CD14-positive monocyte (primary cell): ENCODE measurements at regions not wholly inside any gene's neighbourhood (a gene's known extent, or its start where the extent isn't known, plus 50 kb on each side); places are given as distances from the start of the nearest gene placed in this dataset.

Source experiments
- DNase-seq, 3 donors: peaks; one replicate each; pipeline ENCODE4 v3.0.0-alpha.2; 2011 to 2022
- H2AFZ ChIP-seq: 2 replicates; pipeline ENCODE4 v1.6.0; 2012; ENCODE audit warnings: mild to moderate bottlenecking, low read depth, low read length, inconsistent platforms; ENCODE audit not compliant: insufficient read depth, poor library complexity, severe bottlenecking
- H3K27ac ChIP-seq, 2 donors: 1 replicate in 1 of 2; 2 replicates in 1 of 2; pipeline ENCODE4 v1.5.1; 2012 to 2013; ENCODE audit warnings: low read length in 2 of 2, control low read depth in 1 of 2, inconsistent platforms in 1 of 2, low read depth in 1 of 2, mild to moderate bottlenecking in 1 of 2
- H3K27me3 ChIP-seq, 2 donors: one replicate each; pipeline versions ENCODE4 v1.6.0 to v1.6.1; 2011 to 2013; ENCODE audit warnings: low read length in 2 of 2; ENCODE audit not compliant: control insufficient read depth in 2 of 2, insufficient read depth in 2 of 2
- H3K36me3 ChIP-seq, 2 donors: replicated peaks in 1 of 2; 1 replicate in 1 of 2; 2 replicates in 1 of 2; pipeline versions ENCODE4 v1.5.1 to v1.6.1; 2012 to 2013; ENCODE audit warnings: low read length in 2 of 2, control low read depth in 1 of 2, inconsistent platforms in 1 of 2, mild to moderate bottlenecking in 1 of 2; ENCODE audit not compliant: insufficient read depth in 2 of 2, control insufficient read depth in 1 of 2
- H3K4me1 ChIP-seq, 2 donors: 1 replicate in 1 of 2; 2 replicates in 1 of 2; pipeline versions ENCODE4 v1.5.1 to v1.6.1; 2012 to 2013; ENCODE audit warnings: low read length in 2 of 2, control low read depth in 1 of 2, inconsistent platforms in 1 of 2, mild to moderate bottlenecking in 1 of 2, moderate library complexity in 1 of 2; ENCODE audit not compliant: insufficient read depth in 2 of 2, control insufficient read depth in 1 of 2
- H3K4me2 ChIP-seq: replicated peaks from 2 replicates; pipeline ENCODE3; 2012; ENCODE audit warnings: low read length, moderate library complexity, mild to moderate bottlenecking; ENCODE audit not compliant: poor library complexity, severe bottlenecking; ENCODE audit errors: extremely low read depth
- H3K4me3 ChIP-seq, 3 experiments: fragments of 200-600 bp in 1 of 3; sonication (generic) in 1 of 3; replicated peaks in 1 of 3; 1 replicate in 2 of 3; 2 replicates in 1 of 3; pipeline ENCODE4 v1.5.1; 2011 to 2013; ENCODE audit warnings: low read length in 3 of 3, mild to moderate bottlenecking in 3 of 3, control low read depth in 2 of 3, low read depth in 2 of 3, inconsistent platforms in 1 of 3, moderate library complexity in 1 of 3
- H3K79me2 ChIP-seq: 2 replicates; pipeline ENCODE4 v1.6.0; 2012; ENCODE audit warnings: mild to moderate bottlenecking, control low read depth, inconsistent platforms, low read length, moderate library complexity; ENCODE audit not compliant: insufficient read depth
- H3K9ac ChIP-seq: 2 replicates; pipeline ENCODE4 v1.6.0; 2017; ENCODE audit warnings: low read length, mild to moderate bottlenecking; ENCODE audit not compliant: insufficient read depth, poor library complexity, severe bottlenecking
- H3K9me3 ChIP-seq, 2 donors: replicated peaks in 1 of 2; 1 replicate in 1 of 2; 2 replicates in 1 of 2; pipeline versions ENCODE4 v1.5.1 to v1.6.1; 2012 to 2013; ENCODE audit warnings: low read length in 2 of 2, control low read depth in 1 of 2; ENCODE audit not compliant: control insufficient read depth in 1 of 2, insufficient read depth in 1 of 2
- H4K20me1 ChIP-seq: 2 replicates; pipeline ENCODE4 v1.6.0; 2012; ENCODE audit warnings: mild to moderate bottlenecking, low read length, control low read depth, moderate library complexity; ENCODE audit not compliant: insufficient read depth
- H3K27ac Mint-ChIP-seq, 7 donors: one replicate each; pipeline ENCODE4 v1.8.0; 2020; ENCODE audit warnings: mild to moderate bottlenecking in 7 of 7, mixed read lengths in 7 of 7, moderate library complexity in 6 of 7, inconsistent platforms in 2 of 7
- H3K27me3 Mint-ChIP-seq, 3 donors: one replicate each; pipeline ENCODE4 v1.8.0; 2021 to 2022; ENCODE audit warnings: low read depth in 3 of 3, mild to moderate bottlenecking in 3 of 3, mixed read lengths in 3 of 3, moderate library complexity in 3 of 3, inconsistent platforms in 1 of 3
- H3K36me3 Mint-ChIP-seq, 2 donors: one replicate each; pipeline ENCODE4 v1.8.0; 2020; ENCODE audit warnings: mixed read lengths in 2 of 2, inconsistent platforms in 1 of 2, mild to moderate bottlenecking in 1 of 2
- H3K4me1 Mint-ChIP-seq: one replicate; pipeline ENCODE4 v1.8.0; 2020; ENCODE audit warnings: mild to moderate bottlenecking, mixed read lengths
- H3K4me3 Mint-ChIP-seq, 2 donors: one replicate each; pipeline ENCODE4 v1.8.0; 2020; ENCODE audit warnings: mild to moderate bottlenecking in 2 of 2, mixed read lengths in 2 of 2, moderate library complexity in 1 of 2
- H3K9me3 Mint-ChIP-seq, 7 donors: one replicate each; pipeline ENCODE4 v1.8.0; 2020 to 2022; ENCODE audit warnings: mixed read lengths in 7 of 7, mild to moderate bottlenecking in 6 of 7, moderate library complexity in 6 of 7, inconsistent platforms in 2 of 7
- CTCF ChIP-seq: fragments of 200-600 bp; IDR thresholded peaks from one replicate; pipeline ENCODE4 v1.8.0; 2022; ENCODE audit warnings: antibody characterized with exemption, mild to moderate bottlenecking
- WGBS: methylation state at CpG from one replicate; pipeline ENCODE4 v1.1.5; 2013; ENCODE audit warnings: missing lambda C conversion rate; ENCODE audit not compliant: insufficient coverage; 5-methylcytosine and 5-hydroxymethylcytosine counted together
- intact Hi-C, 2 donors: fragments of 100-400 bp; cut with micrococcal nuclease; formaldehyde crosslinking; loops; one replicate each; pipeline versions ENCODE4 v1.15.0 to v1.15.1; 2023

- Histone ChIP-seq H3K27me3 (no peaks in the 10 kb centered on the region), H3K79me2 (no peaks in the 10 kb centered on the region), H3K9me3 (no peaks in the 10 kb centered on the region), H3K36me3 (no peaks in the 10 kb centered on the region), H3K4me1 (no peaks in the 10 kb centered on the region), H3K4me3 (no peak overlapping the region), H4K20me1 (no peaks in the 10 kb centered on the region), H3K4me2 (no peak overlapping the region), H3K27ac (no peak overlapping the region), H3K9ac (no peak overlapping the region), H2AFZ (no peak overlapping the region)
- Mint-ChIP-seq H3K4me1 (no peaks in the 10 kb centered on the region), H3K27ac (no peak overlapping the region), H3K27me3 (peaks cover 0 to 2% (median 0%) of the 10 kb centered on the region in 3 donors), H3K4me3 (no peak overlapping the region), H3K36me3 (no peaks in the 10 kb centered on the region), H3K9me3 (peaks cover 0 to 3% (median 0%) of the 10 kb centered on the region in 7 donors)
- intact Hi-C loops: no loop called here
- no CpG with 5 or more reads among the region's 1 CpG for WGBS
- no peak for TF ChIP-seq CTCF
- DNase-seq: no peak
These were observed 71.7 kb upstream of the KCND2 start for GRCh38 chr7:120201290-120201689.

- Histone ChIP-seq H3K27ac (no peak overlapping the region), H3K36me3 (no peaks in the 10 kb centered on the region), H4K20me1 (no peaks in the 10 kb centered on the region), H3K9me3 (peaks cover 0 to 3% of the 10 kb centered on the region in 2 donors), H2AFZ (no peak overlapping the region), H3K4me3 (no peak overlapping the region), H3K79me2 (no peaks in the 10 kb centered on the region), H3K4me1 (no peaks in the 10 kb centered on the region), H3K27me3 (no peaks in the 10 kb centered on the region), H3K4me2 (no peak overlapping the region), H3K9ac (no peak overlapping the region)
- intact Hi-C loops: no loop called here
- Mint-ChIP-seq H3K9me3 (peaks cover 0 to 9% (median 3%) of the 10 kb centered on the region in 7 donors), H3K27ac (no peak overlapping the region), H3K27me3 (peaks cover 0 to 3% (median 0%) of the 10 kb centered on the region in 3 donors), H3K4me1 (no peaks in the 10 kb centered on the region), H3K36me3 (no peaks in the 10 kb centered on the region), H3K4me3 (no peak overlapping the region)
- DNase-seq: no peak
- WGBS: no CpG with 5 or more reads among the region's 2 CpGs
- TF ChIP-seq CTCF: no peak
These were observed 67.9 kb upstream of the KCND2 start for GRCh38 chr7:120205101-120205500.
